ENCODE measurements at regions not wholly inside any gene's neighbourhood (a gene's known extent, or its start where the extent isn't known, plus 50 kb on each side); places are given as distances from the start of the nearest gene placed in this dataset. TPM values are rescaled to one million over a fixed set of nuclear protein-coding genes. Genes with fewer than 3 reads are reported as not detected.

Small RNA genes in the stretch of these regions (microRNA-seq; reads per million reads assigned to microRNA genes)
- not detected for gene MIR1302-6 (ENCODE audit: borderline microRNAs expressed, borderline number of aligned reads, borderline replicate concordance)
